NCI-H2107 treated with DMSO at 0.1 percent for 48 hours (cell line): ENCODE measurements at regions not wholly inside any gene's neighbourhood (a gene's known extent, or its start where the extent isn't known, plus 50 kb on each side); places are given as distances from the start of the nearest gene placed in this dataset.

ENCODE experiments used
- DNase-seq: peaks from one replicate; lab custom pipeline; 2025; ENCODE audit not compliant: unreplicated experiment; lab: John Stamatoyannopoulos, UW

- no peak for DNase-seq
Observed at GRCh38 chr17:73947281-73947965, 256.1 kb upstream of the RPL38 start.

GRCh38 chr17:73947966-73948355 lies 255.5 kb upstream of the RPL38 start:
- DNase-seq = no peak

GRCh38 chr17:73949903-73950592 lies 253.4 kb upstream of the RPL38 start:
- no peak for DNase-seq

GRCh38 chr17:73950593-73950914 lies 252.9 kb upstream of the RPL38 start:
- no peak for DNase-seq

GRCh38 chr17:73952082-73952479 lies 251.4 kb upstream of the RPL38 start:
- DNase-seq = no peak

- no peak for DNase-seq
Observed at GRCh38 chr17:73952480-73953205, 250.8 kb upstream of the RPL38 start.

- DNase-seq = no peak
Observed at GRCh38 chr17:73953206-73954033, 250.1 kb upstream of the RPL38 start.

GRCh38 chr17:73954951-73955350 lies 248.5 kb upstream of the RPL38 start:
- no peak for DNase-seq

- DNase-seq = no peak
Observed at GRCh38 chr17:73955616-73956015, 247.9 kb upstream of the RPL38 start.

- no peak for DNase-seq
Observed at GRCh38 chr17:73956169-73956568, 247.3 kb upstream of the RPL38 start.

- DNase-seq = no peak
Observed at GRCh38 chr17:73956595-73957465, 246.6 kb upstream of the RPL38 start.

- no peak for DNase-seq
Observed at GRCh38 chr17:73957564-73957963, 245.9 kb upstream of the RPL38 start.

- DNase-seq = no peak
Observed at GRCh38 chr17:73958453-73958852, 245.0 kb upstream of the RPL38 start.

GRCh38 chr17:73960469-73960868 lies 243.0 kb upstream of the RPL38 start:
- DNase-seq = no peak

- no peak for DNase-seq
Observed at GRCh38 chr17:73962308-73962707, 241.2 kb upstream of the RPL38 start.

- DNase-seq = no peak
Observed at GRCh38 chr17:73968680-73969079, 234.8 kb upstream of the RPL38 start.

GRCh38 chr17:73969956-73970355 lies 233.5 kb upstream of the RPL38 start:
- DNase-seq = no peak

- no peak for DNase-seq
Observed at GRCh38 chr17:73971127-73971526, 232.4 kb upstream of the RPL38 start.

GRCh38 chr17:73972056-73972455 lies 231.4 kb upstream of the RPL38 start:
- DNase-seq = no peak

GRCh38 chr17:73972901-73973300 lies 230.6 kb upstream of the RPL38 start:
- no peak for DNase-seq
